ENCODE measurements at regions not wholly inside any gene's neighbourhood (a gene's known extent, or its start where the extent isn't known, plus 50 kb on each side); places are given as distances from the start of the nearest gene placed in this dataset.
A peak's percentile ranks its signal among the peaks of the same experiment; 100 is the strongest.

DNA sequence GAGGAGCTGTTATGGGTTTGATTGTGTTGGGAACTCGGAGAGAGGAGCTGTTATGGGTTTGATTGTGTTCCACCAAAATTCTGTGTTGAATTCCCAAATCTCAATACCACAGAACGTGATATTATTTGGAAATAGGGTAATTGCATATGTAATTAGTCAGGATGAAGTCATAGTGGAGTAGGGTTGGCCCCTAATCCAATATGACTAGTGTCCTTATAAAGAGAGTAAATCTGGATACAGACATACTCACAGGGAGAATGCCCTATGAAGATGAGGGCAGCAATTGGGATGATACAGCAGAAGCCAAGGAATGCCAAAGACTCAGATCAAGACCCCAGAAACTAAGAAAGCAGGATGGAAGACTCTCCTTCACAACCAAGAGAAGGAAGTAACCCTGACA is 1023.2 kb upstream of the ZEB2 start:
- H2AFZ ChIP-seq (ENCODE audit: low read length), result no peak overlapping the region

DNA sequence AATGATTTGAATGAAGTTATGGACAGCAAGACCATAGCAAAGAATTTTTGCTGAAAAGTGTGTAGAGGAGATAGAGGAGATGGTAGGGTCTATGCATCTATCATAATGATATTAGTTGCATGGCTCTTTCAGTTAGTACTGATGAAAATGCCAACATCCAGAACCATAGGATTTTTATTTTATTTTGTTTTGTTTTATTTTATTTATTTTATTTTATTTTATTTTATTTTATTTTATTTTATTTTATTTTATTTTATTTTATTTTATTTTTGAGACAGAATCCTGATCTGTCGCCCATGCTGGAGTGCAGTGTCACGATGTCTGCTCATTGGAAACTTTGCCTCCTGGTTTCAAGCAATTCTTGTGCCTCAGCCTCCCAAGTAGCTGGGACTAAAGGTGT is 1021.1 kb upstream of the ZEB2 start:
- H3K9ac ChIP-seq (ENCODE audit: insufficient read depth, low read length), result no peak overlapping the region
- no peaks in the 10 kb centered on the region for H4K20me1 ChIP-seq (ENCODE audit: control insufficient read depth, extremely low read depth, insufficient read depth, low read length)
- no peaks in the 10 kb centered on the region for H3K79me2 ChIP-seq (ENCODE audit: control insufficient read depth, insufficient read depth, low read length)
- TF ChIP-seq, protein P1, sequence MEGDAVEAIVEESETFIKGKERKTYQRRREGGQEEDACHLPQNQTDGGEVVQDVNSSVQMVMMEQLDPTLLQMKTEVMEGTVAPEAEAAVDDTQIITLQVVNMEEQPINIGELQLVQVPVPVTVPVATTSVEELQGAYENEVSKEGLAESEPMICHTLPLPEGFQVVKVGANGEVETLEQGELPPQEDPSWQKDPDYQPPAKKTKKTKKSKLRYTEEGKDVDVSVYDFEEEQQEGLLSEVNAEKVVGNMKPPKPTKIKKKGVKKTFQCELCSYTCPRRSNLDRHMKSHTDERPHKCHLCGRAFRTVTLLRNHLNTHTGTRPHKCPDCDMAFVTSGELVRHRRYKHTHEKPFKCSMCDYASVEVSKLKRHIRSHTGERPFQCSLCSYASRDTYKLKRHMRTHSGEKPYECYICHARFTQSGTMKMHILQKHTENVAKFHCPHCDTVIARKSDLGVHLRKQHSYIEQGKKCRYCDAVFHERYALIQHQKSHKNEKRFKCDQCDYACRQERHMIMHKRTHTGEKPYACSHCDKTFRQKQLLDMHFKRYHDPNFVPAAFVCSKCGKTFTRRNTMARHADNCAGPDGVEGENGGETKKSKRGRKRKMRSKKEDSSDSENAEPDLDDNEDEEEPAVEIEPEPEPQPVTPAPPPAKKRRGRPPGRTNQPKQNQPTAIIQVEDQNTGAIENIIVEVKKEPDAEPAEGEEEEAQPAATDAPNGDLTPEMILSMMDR (conservative IDR thresholded peaks at IDR 0.05 in 1 of 2, IDR thresholded peaks at IDR 0.05 in 1 of 2; ENCODE audit: low read depth in 1 of 2, low read length in 2 of 2), result no peak
- no peak for TF ChIP-seq EZH2 (IDR thresholded peaks at IDR 0.05; ENCODE audit: low read length, missing control alignments)
- H3K4me1 ChIP-seq (ENCODE audit: control insufficient read depth, extremely low read depth, insufficient read depth, low read length), result no peaks in the 10 kb centered on the region
- no peaks in the 10 kb centered on the region for H3K36me3 ChIP-seq (ENCODE audit: control insufficient read depth, insufficient read depth, low read length)
- H3K27ac ChIP-seq (ENCODE audit: insufficient read depth, low read length), result no peak overlapping the region
- DNase-seq (ENCODE audit: low read depth in 2 of 2), result no peak
- no peaks in the 10 kb centered on the region for H3K9me3 ChIP-seq (ENCODE audit: control insufficient read depth, insufficient read depth, low read depth, low read length)
- H3K27me3 ChIP-seq (ENCODE audit: control insufficient read depth, insufficient read depth, low read length), result no peaks in the 10 kb centered on the region
- H3K4me2 ChIP-seq (ENCODE audit: extremely low read depth, insufficient read depth, low read length), result no peak overlapping the region
- H2AFZ ChIP-seq (ENCODE audit: low read length), result no peak overlapping the region
- H3K4me3 ChIP-seq (replicated peaks in 1 of 4; ENCODE audit: control extremely low read depth in 1 of 4, insufficient read depth in 1 of 4, low read depth in 3 of 4, low read length in 4 of 4), result no peak overlapping the region

More for the DNA sequence above, 1023.2 kb upstream of the ZEB2 start:
- no peaks in the 10 kb centered on the region for H3K36me3 ChIP-seq (ENCODE audit: control insufficient read depth, insufficient read depth, low read length)
- H3K4me2 ChIP-seq (ENCODE audit: extremely low read depth, insufficient read depth, low read length), result no peak overlapping the region
- no peaks in the 10 kb centered on the region for H4K20me1 ChIP-seq (ENCODE audit: control insufficient read depth, extremely low read depth, insufficient read depth, low read length)
- H3K27me3 ChIP-seq (ENCODE audit: control insufficient read depth, insufficient read depth, low read length), result no peaks in the 10 kb centered on the region
- H3K4me3 ChIP-seq (replicated peaks in 1 of 4; ENCODE audit: control extremely low read depth in 1 of 4, insufficient read depth in 1 of 4, low read depth in 3 of 4, low read length in 4 of 4), result no peak overlapping the region
- H3K9ac ChIP-seq (ENCODE audit: insufficient read depth, low read length), result no peak overlapping the region
- no peaks in the 10 kb centered on the region for H3K9me3 ChIP-seq (ENCODE audit: control insufficient read depth, insufficient read depth, low read depth, low read length)
- TF ChIP-seq, protein P1 (conservative IDR thresholded peaks at IDR 0.05 in 1 of 2, IDR thresholded peaks at IDR 0.05 in 1 of 2; ENCODE audit: low read depth in 1 of 2, low read length in 2 of 2), result no peak
- TF ChIP-seq EZH2 (IDR thresholded peaks at IDR 0.05; ENCODE audit: low read length, missing control alignments), result no peak
- no peaks in the 10 kb centered on the region for H3K79me2 ChIP-seq (ENCODE audit: control insufficient read depth, insufficient read depth, low read length)
- no peak for DNase-seq (ENCODE audit: low read depth in 2 of 2)
- no peaks in the 10 kb centered on the region for H3K4me1 ChIP-seq (ENCODE audit: control insufficient read depth, extremely low read depth, insufficient read depth, low read length)
- no peak overlapping the region for H3K27ac ChIP-seq (ENCODE audit: insufficient read depth, low read length)

DNA sequence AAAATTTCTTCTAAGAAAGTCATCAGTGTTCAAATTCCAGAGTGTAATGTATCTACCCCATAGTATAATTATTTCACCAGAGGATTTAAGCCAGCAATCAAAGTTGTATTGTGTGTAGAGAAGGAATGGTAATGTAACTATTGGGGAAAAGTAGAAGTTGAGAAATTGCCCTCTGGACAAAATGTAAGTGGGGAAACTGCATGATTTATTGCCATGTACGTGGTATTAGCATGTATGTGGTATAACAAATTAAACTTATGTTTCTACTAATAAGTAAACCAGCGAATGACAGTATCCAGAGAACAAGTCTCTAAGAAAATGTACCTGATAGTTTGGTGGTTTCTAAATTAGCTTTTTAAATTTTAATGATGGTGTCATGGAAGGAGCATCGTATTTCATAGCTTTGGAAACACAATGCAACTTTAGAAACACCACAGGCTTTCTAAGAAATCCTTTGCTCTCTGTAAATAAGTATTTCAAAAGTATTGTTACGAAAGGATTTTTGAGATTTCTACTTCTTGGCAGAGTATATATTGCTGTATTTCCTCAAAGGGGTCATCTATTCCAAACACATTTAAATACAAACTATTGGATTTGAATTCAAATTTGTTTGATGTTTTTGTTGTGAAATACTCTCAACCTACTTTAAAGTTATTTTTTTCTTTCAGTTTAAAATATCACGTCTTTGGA is 1018.9 kb upstream of the ZEB2 start:
- Histone ChIP-seq H3K79me2 (ENCODE audit: control insufficient read depth, insufficient read depth, low read length) (no peaks in the 10 kb centered on the region), H3K4me3 (replicated peaks in 1 of 4; ENCODE audit: control extremely low read depth in 1 of 4, insufficient read depth in 1 of 4, low read depth in 3 of 4, low read length in 4 of 4) (no peak overlapping the region), H3K9ac (ENCODE audit: insufficient read depth, low read length) (no peak overlapping the region), H4K20me1 (ENCODE audit: control insufficient read depth, extremely low read depth, insufficient read depth, low read length) (no peaks in the 10 kb centered on the region), H3K4me1 (ENCODE audit: control insufficient read depth, extremely low read depth, insufficient read depth, low read length) (no peaks in the 10 kb centered on the region), H3K36me3 (ENCODE audit: control insufficient read depth, insufficient read depth, low read length) (no peaks in the 10 kb centered on the region), H2AFZ (ENCODE audit: low read length) (no peak overlapping the region), H3K27ac (ENCODE audit: insufficient read depth, low read length) (no peak overlapping the region), H3K27me3 (ENCODE audit: control insufficient read depth, insufficient read depth, low read length) (no peaks in the 10 kb centered on the region), H3K9me3 (ENCODE audit: control insufficient read depth, insufficient read depth, low read depth, low read length) (no peaks in the 10 kb centered on the region), H3K4me2 (ENCODE audit: extremely low read depth, insufficient read depth, low read length) (no peak overlapping the region)
- no peak for TF ChIP-seq EZH2 (IDR thresholded peaks at IDR 0.05; ENCODE audit: low read length, missing control alignments)
- TF ChIP-seq, protein P1 (conservative IDR thresholded peaks at IDR 0.05 in 1 of 2, IDR thresholded peaks at IDR 0.05 in 1 of 2; ENCODE audit: low read depth in 1 of 2, low read length in 2 of 2), result no peak
- peak in 1 of 2 donors; percentile 37 for DNase-seq (ENCODE audit: low read depth in 2 of 2)

Measured in fibroblast of lung (primary cell).